ENCODE measurements at regions not wholly inside any gene's neighbourhood (a gene's known extent, or its start where the extent isn't known, plus 50 kb on each side); places are given as distances from the start of the nearest gene placed in this dataset.

GRCh38 chr10:91024541-91024940 is 103.7 kb upstream of the ANKRD1 start:
- DNase-seq (ENCODE audit: low spot score in 2 of 2): no peak
- H3K4me3 ChIP-seq (ENCODE audit: low read depth, poor library complexity, severe bottlenecking): no peak overlapping the region
- intact Hi-C loops (cut with DNase I; ENCODE audit: low total_unique reads): no loop called here
- TF ChIP-seq POLR2A (IDR thresholded peaks at IDR 0.05): no peak
- TF ChIP-seq, protein P1, sequence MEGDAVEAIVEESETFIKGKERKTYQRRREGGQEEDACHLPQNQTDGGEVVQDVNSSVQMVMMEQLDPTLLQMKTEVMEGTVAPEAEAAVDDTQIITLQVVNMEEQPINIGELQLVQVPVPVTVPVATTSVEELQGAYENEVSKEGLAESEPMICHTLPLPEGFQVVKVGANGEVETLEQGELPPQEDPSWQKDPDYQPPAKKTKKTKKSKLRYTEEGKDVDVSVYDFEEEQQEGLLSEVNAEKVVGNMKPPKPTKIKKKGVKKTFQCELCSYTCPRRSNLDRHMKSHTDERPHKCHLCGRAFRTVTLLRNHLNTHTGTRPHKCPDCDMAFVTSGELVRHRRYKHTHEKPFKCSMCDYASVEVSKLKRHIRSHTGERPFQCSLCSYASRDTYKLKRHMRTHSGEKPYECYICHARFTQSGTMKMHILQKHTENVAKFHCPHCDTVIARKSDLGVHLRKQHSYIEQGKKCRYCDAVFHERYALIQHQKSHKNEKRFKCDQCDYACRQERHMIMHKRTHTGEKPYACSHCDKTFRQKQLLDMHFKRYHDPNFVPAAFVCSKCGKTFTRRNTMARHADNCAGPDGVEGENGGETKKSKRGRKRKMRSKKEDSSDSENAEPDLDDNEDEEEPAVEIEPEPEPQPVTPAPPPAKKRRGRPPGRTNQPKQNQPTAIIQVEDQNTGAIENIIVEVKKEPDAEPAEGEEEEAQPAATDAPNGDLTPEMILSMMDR (IDR thresholded peaks at IDR 0.05): no peak
- 67 to 81% methylated on average over 3 of the region's 3 CpGs for WGBS, 2 donors

DNA sequence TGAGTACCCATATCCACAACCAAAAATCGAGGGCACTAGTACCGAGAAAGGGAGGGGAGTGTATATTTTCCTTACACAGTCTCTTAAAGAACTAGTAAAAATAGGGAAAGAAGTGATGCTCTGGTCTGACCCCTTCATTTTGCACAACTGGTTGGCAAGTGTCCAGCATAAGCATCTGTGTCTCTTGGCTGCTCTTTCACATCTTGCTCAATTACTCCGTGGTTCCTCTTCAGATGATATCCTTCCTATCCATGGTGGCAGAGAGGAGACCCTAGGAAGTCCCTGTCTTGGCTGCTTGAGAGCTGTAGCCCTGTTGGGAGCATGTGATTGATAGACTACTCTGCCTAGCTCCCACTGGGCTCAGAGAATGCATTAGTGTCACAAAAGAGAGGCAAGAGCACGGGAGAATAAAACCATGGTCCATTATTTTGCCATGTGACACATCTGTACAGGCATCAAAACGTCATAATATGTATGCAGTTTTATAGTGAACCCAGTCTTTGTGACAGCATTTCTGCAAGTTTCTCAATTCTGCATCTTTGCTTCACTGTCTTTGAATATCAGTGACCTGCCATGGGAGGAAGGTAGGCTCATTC is 111.8 kb upstream of the ANKRD1 start:
- H3K4me3 ChIP-seq (ENCODE audit: low read depth, poor library complexity, severe bottlenecking): no peak overlapping the region
- 57 to 59% methylated on average over 5 of the region's 5 CpGs for WGBS, 2 donors
- intact Hi-C loops (cut with DNase I; ENCODE audit: low total_unique reads): no loop called here
- DNase-seq (ENCODE audit: low spot score in 2 of 2): peak in 1 of 2 donors; percentile 47
- TF ChIP-seq, protein P1 (IDR thresholded peaks at IDR 0.05): no peak
- TF ChIP-seq POLR2A (IDR thresholded peaks at IDR 0.05): no peak

DNA sequence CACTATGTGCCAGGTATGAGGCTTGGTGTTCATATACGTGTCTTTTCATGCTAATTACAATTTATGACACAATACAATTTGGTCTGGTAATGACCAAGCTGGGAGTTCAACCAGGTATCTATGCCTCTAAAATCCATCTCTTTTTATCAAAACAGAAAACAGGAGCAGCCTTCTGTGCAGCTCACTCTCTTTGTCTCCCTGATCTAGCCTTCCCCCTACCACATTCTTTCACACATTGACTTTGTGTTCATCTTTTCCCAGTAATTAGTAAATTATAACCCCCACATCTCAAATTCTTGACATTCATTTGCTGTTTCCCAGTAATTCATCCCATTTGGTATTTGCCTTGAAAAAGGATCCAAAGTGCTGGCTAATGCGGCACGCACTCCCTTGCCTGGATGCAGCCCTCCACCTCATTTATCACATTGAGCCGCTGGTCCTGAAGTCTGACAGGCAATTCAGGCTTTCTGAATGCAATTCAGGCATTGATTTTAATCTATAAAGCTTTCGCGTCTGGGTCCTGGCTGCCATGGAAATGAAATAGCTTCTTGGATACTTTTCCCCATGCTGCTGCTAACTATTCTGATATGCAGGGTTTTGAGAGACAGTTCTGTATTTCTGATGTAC is 112.5 kb upstream of the ANKRD1 start:
- DNase-seq (ENCODE audit: low spot score in 2 of 2): no peak
- 73 to 75% methylated on average over 6 of the region's 6 CpGs for WGBS, 2 donors
- no peak overlapping the region for H3K4me3 ChIP-seq (ENCODE audit: low read depth, poor library complexity, severe bottlenecking)
- no peak for TF ChIP-seq POLR2A (IDR thresholded peaks at IDR 0.05)
- TF ChIP-seq, protein P1 (IDR thresholded peaks at IDR 0.05): no peak
- intact Hi-C loops (cut with DNase I; ENCODE audit: low total_unique reads): no loop called here

- intact Hi-C loops (cut with DNase I; ENCODE audit: low total_unique reads): no loop called here
- no peak for DNase-seq (ENCODE audit: low spot score in 2 of 2)
- 68 to 79% methylated on average over 3 of the region's 3 CpGs for WGBS, 2 donors
- H3K4me3 ChIP-seq (ENCODE audit: low read depth, poor library complexity, severe bottlenecking): no peak overlapping the region
- TF ChIP-seq, protein P1 (IDR thresholded peaks at IDR 0.05): no peak
- no peak for TF ChIP-seq POLR2A (IDR thresholded peaks at IDR 0.05)
Observed at GRCh38 chr10:91034042-91034441, 113.2 kb upstream of the ANKRD1 start.

DNA sequence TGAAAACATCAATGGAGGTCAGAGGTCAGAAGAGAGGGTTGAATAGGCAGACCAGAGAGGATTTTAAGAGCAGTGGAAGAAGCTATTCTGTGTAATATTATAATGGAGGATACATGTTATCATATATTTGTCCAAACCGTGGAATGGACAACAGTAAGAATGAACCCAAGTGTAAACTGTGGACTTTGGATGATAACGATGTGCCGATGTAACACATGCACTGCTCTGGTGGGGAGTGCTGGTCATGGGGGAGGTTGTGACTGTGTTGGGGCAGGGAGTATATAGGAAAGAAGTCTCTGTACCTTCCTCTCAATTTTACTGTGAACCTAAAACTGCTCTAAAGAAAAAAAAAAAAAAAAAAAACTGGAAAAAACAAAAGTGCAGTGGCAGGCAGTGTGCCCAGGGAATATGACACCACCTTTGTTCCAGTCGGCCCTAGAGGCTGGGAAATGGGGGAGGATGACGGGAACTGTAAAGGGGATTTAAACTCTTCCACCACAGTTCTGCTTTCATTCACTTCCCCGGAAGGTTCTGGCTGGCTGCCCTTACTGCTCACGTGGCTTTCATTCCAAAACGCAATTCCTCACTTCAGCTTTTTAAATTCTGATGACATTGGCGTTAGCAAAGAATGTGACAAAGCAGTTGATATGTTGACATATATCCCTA is 113.7 kb upstream of the ANKRD1 start:
- peak; percentile 56 to 91 for DNase-seq (ENCODE audit: low spot score in 2 of 2)
- WGBS, 2 donors: 29 to 39% methylated on average over 9 of the region's 9 CpGs
- TF ChIP-seq, protein P1 (IDR thresholded peaks at IDR 0.05): no peak
- no peak for TF ChIP-seq POLR2A (IDR thresholded peaks at IDR 0.05)
- intact Hi-C loops (cut with DNase I; ENCODE audit: low total_unique reads): no loop called here
- H3K4me3 ChIP-seq (ENCODE audit: low read depth, poor library complexity, severe bottlenecking): no peak overlapping the region
